ENCODE measurements at regions not wholly inside any gene's neighbourhood (a gene's known extent, or its start where the extent isn't known, plus 50 kb on each side); places are given as distances from the start of the nearest gene placed in this dataset.

GRCh38 chr14:85125291-85125670 lies 404.7 kb upstream of the FLRT2 start:
- Histone ChIP-seq H4K20me1 (ENCODE audit: insufficient read depth, low read length) (no peaks in the 10 kb centered on the region), H3K4me2 (ENCODE audit: low read length) (no peak overlapping the region), H3K36me3 (ENCODE audit: insufficient read depth, low read length) (no peaks in the 10 kb centered on the region), H3K79me2 (ENCODE audit: insufficient read depth, low read length) (no peaks in the 10 kb centered on the region), H3K4me3 (ENCODE audit: low read depth, low read length, poor library complexity, severe bottlenecking) (no peak overlapping the region), H3K4me1 (ENCODE audit: insufficient read depth, low read length, severe bottlenecking) (no peaks in the 10 kb centered on the region), H3K9me2 (ENCODE audit: low read depth, low read length) (no peaks in the 10 kb centered on the region), H3K9ac (ENCODE audit: low read length) (no peak overlapping the region), H3K27me3 (ENCODE audit: insufficient read depth, low read length) (no peaks in the 10 kb centered on the region), H2AFZ (ENCODE audit: low read length) (no peak overlapping the region), H3F3A (ENCODE audit: insufficient read depth, low read length) (no peaks in the 10 kb centered on the region), H3K27ac (ENCODE audit: low read depth, low read length, poor library complexity, severe bottlenecking) (no peak overlapping the region), H3K9me3 (ENCODE audit: low read length) (no peaks in the 10 kb centered on the region)
- no peak for TF ChIP-seq CTCF (IDR thresholded peaks at IDR 0.05; ENCODE audit: low read length)
- no peak for TF ChIP-seq EZH2 (IDR thresholded peaks at IDR 0.05; ENCODE audit: borderline replicate concordance, low read length)

- H3K4me3 ChIP-seq (ENCODE audit: low read depth, low read length, poor library complexity, severe bottlenecking), result no peak overlapping the region
- H3K9me2 ChIP-seq (ENCODE audit: low read depth, low read length), result no peaks in the 10 kb centered on the region
- H3K36me3 ChIP-seq (ENCODE audit: insufficient read depth, low read length), result no peaks in the 10 kb centered on the region
- no peaks in the 10 kb centered on the region for H3K4me1 ChIP-seq (ENCODE audit: insufficient read depth, low read length, severe bottlenecking)
- H3K9ac ChIP-seq (ENCODE audit: low read length), result no peak overlapping the region
- no peak overlapping the region for H2AFZ ChIP-seq (ENCODE audit: low read length)
- no peaks in the 10 kb centered on the region for H3F3A ChIP-seq (ENCODE audit: insufficient read depth, low read length)
- H3K79me2 ChIP-seq (ENCODE audit: insufficient read depth, low read length), result no peaks in the 10 kb centered on the region
- TF ChIP-seq EZH2 (IDR thresholded peaks at IDR 0.05; ENCODE audit: borderline replicate concordance, low read length), result no peak
- TF ChIP-seq CTCF (IDR thresholded peaks at IDR 0.05; ENCODE audit: low read length), result no peak
- H3K27me3 ChIP-seq (ENCODE audit: insufficient read depth, low read length), result no peaks in the 10 kb centered on the region
- H3K9me3 ChIP-seq (ENCODE audit: low read length), result no peaks in the 10 kb centered on the region
- no peak overlapping the region for H3K27ac ChIP-seq (ENCODE audit: low read depth, low read length, poor library complexity, severe bottlenecking)
- H3K4me2 ChIP-seq (ENCODE audit: low read length), result no peak overlapping the region
- H4K20me1 ChIP-seq (ENCODE audit: insufficient read depth, low read length), result no peaks in the 10 kb centered on the region
Observed at GRCh38 chr14:85129921-85130320, 400.0 kb upstream of the FLRT2 start.

GRCh38 chr14:85131226-85131922 lies 398.6 kb upstream of the FLRT2 start:
- H3K9ac ChIP-seq (ENCODE audit: low read length), result no peak overlapping the region
- no peaks in the 10 kb centered on the region for H3K9me3 ChIP-seq (ENCODE audit: low read length)
- no peaks in the 10 kb centered on the region for H3K4me1 ChIP-seq (ENCODE audit: insufficient read depth, low read length, severe bottlenecking)
- no peaks in the 10 kb centered on the region for H3K27me3 ChIP-seq (ENCODE audit: insufficient read depth, low read length)
- no peak overlapping the region for H2AFZ ChIP-seq (ENCODE audit: low read length)
- no peaks in the 10 kb centered on the region for H3K79me2 ChIP-seq (ENCODE audit: insufficient read depth, low read length)
- H3F3A ChIP-seq (ENCODE audit: insufficient read depth, low read length), result no peaks in the 10 kb centered on the region
- H3K27ac ChIP-seq (ENCODE audit: low read depth, low read length, poor library complexity, severe bottlenecking), result no peak overlapping the region
- no peaks in the 10 kb centered on the region for H3K36me3 ChIP-seq (ENCODE audit: insufficient read depth, low read length)
- TF ChIP-seq CTCF (IDR thresholded peaks at IDR 0.05; ENCODE audit: low read length), result peak; percentile 28; the same call in 1 of the 2 replicates
- TF ChIP-seq EZH2 (IDR thresholded peaks at IDR 0.05; ENCODE audit: borderline replicate concordance, low read length), result no peak
- no peak overlapping the region for H3K4me2 ChIP-seq (ENCODE audit: low read length)
- no peak overlapping the region for H3K4me3 ChIP-seq (ENCODE audit: low read depth, low read length, poor library complexity, severe bottlenecking)
- no peaks in the 10 kb centered on the region for H4K20me1 ChIP-seq (ENCODE audit: insufficient read depth, low read length)
- no peaks in the 10 kb centered on the region for H3K9me2 ChIP-seq (ENCODE audit: low read depth, low read length)
